Loucy (cell line): ENCODE measurements at regions not wholly inside any gene's neighbourhood (a gene's known extent, or its start where the extent isn't known, plus 50 kb on each side); places are given as distances from the start of the nearest gene placed in this dataset.

Source experiments
- CTCF ChIP-seq: fragments of 200-600 bp; sonication (generic); conservative IDR thresholded peaks from 2 replicates; pipeline ENCODE4 v1.5.1; 2014; ENCODE audit warnings: mild to moderate bottlenecking, antibody characterized with exemption, low read length
- EZH2phosphoT487 ChIP-seq: fragments of 200-600 bp; IDR thresholded peaks from 2 replicates; pipeline ENCODE4 v1.6.1; 2018; ENCODE audit warnings: antibody characterized with exemption, mild to moderate bottlenecking, moderate library complexity, borderline replicate concordance

- TF ChIP-seq CTCF (no peak), EZH2phosphoT487 (no peak)
These were observed 236.1 kb downstream of the C1orf94 start for GRCh38 chr1:34412598-34413370.
